Gastroesophageal sphincter (tissue), 4 donors: ENCODE measurements at regions not wholly inside any gene's neighbourhood (a gene's known extent, or its start where the extent isn't known, plus 50 kb on each side); places are given as distances from the start of the nearest gene placed in this dataset.

Experiments used
- ATAC-seq: fragments of 150-250 bp; one replicate; pipeline ENCODE4 v1.9.1; 2016; ENCODE audit warnings: mild to moderate bottlenecking, moderate library complexity
- H3K27ac ChIP-seq, 4 donors: fragments of 200-600 bp; sonication (generic) in 3 of 4; 1 replicate in 3 of 4; 2 replicates in 1 of 4; pipeline ENCODE4 v1.5.1; 2016 to 2019
- H3K27me3 ChIP-seq: fragments of 200-600 bp; sonication (generic); one replicate; pipeline ENCODE4 v1.5.1; 2019
- H3K36me3 ChIP-seq, 2 donors: fragments of 200-600 bp; sonication (generic); one replicate each; pipeline ENCODE4 v1.5.1; 2019; ENCODE audit warnings: control low read depth in 1 of 2
- H3K4me1 ChIP-seq, 3 donors: fragments of 200-600 bp; sonication (generic); 1 replicate in 2 of 3; 2 replicates in 1 of 3; pipeline ENCODE4 v1.5.1; 2016 to 2019; ENCODE audit warnings: control low read depth in 2 of 3
- H3K4me3 ChIP-seq, 2 donors: fragments of 200-600 bp; sonication (generic); one replicate each; pipeline ENCODE4 v1.5.1; 2019; ENCODE audit warnings: mild to moderate bottlenecking in 1 of 2, moderate library complexity in 1 of 2
- H3K9me3 ChIP-seq, 3 donors: fragments of 200-600 bp; sonication (generic); one replicate each; pipeline ENCODE4 v1.5.1; 2017 to 2019; ENCODE audit warnings: control low read depth in 2 of 3
- CTCF ChIP-seq, 4 experiments: fragments of 200-600 bp in 2 of 4; fragments of 450-650 bp in 2 of 4; sonication (generic) in 1 of 4; IDR thresholded peaks; one replicate each; pipeline ENCODE4 v1.5.1; 2017 to 2019; ENCODE audit warnings: antibody characterized with exemption in 4 of 4, mild to moderate bottlenecking in 2 of 4, moderate library complexity in 2 of 4
- EP300 ChIP-seq: sonication (generic); formaldehyde crosslinking; IDR thresholded peaks from one replicate; pipeline ENCODE4 v1.6.1; 2017; ENCODE audit warnings: antibody characterized with exemption, mild to moderate bottlenecking
- POLR2A ChIP-seq, 2 donors: fragments of 450-650 bp; IDR thresholded peaks; one replicate each; pipeline ENCODE4 v1.6.1; 2017; ENCODE audit warnings: antibody characterized with exemption in 2 of 2, mild to moderate bottlenecking in 2 of 2, moderate library complexity in 1 of 2
- POLR2AphosphoS5 ChIP-seq: sonication (generic); formaldehyde crosslinking; IDR thresholded peaks from one replicate; pipeline ENCODE4 v1.6.1; 2017; ENCODE audit warnings: antibody characterized with exemption
- WGBS, 2 donors: methylation state at CpG; one replicate each; pipeline ENCODE4 v1.1.5; 2018; ENCODE audit warnings: low coverage in 1 of 2; 5-methylcytosine and 5-hydroxymethylcytosine counted together

DNA sequence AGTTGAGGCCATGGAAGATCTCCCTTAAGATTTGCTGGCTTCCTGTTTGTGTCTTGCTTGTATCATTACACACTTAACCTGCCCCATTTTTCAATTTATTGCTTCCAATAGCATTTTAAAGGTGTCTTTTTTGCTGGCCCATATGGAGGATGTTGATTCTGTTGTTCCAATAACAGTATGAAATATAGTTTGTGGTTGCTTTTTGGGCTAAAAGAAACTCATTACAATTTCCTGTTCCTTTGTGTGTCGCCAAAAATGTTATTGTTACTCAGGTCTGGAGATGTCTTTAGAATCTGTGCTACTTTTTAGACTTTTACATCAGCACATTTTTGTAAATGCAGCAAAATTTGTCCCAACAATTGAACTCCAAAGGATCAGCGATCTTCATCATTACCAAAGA is 234.0 kb upstream of the ITGA4 start:
- no peaks in the 10 kb centered on the region for H3K27me3 ChIP-seq
- no peaks in the 10 kb centered on the region for H3K4me1 ChIP-seq
- TF ChIP-seq CTCF (IDR thresholded peaks at IDR 0.05) (no peak), POLR2A (IDR thresholded peaks at IDR 0.05) (no peak), POLR2AphosphoS5 (no peak), EP300 (no peak)
- no peak for ATAC-seq
- H3K36me3 ChIP-seq, result no peaks in the 10 kb centered on the region
- no peak overlapping the region for H3K4me3 ChIP-seq
- no peaks in the 10 kb centered on the region for H3K9me3 ChIP-seq
- H3K27ac ChIP-seq, result no peak overlapping the region
- 87 to 90% methylated on average over 2 of the region's 2 CpGs for WGBS, 2 donors

- Histone ChIP-seq H3K27me3 (no peaks in the 10 kb centered on the region), H3K36me3 (no peaks in the 10 kb centered on the region), H3K27ac (no peak overlapping the region), H3K4me1 (no peaks in the 10 kb centered on the region), H3K4me3 (no peak overlapping the region), H3K9me3 (no peaks in the 10 kb centered on the region)
- ATAC-seq, result no peak
- WGBS, 2 donors, result 87 to 97% methylated on average over 3 of the region's 3 CpGs
- TF ChIP-seq CTCF (IDR thresholded peaks at IDR 0.05), result no peak
- no peak for TF ChIP-seq EP300
- no peak for TF ChIP-seq POLR2A (IDR thresholded peaks at IDR 0.05)
- no peak for TF ChIP-seq POLR2AphosphoS5
These were observed 232.3 kb upstream of the ITGA4 start for GRCh38 chr2:181224866-181225265.

GRCh38 chr2:181228661-181229060 is 228.5 kb upstream of the ITGA4 start:
- Histone ChIP-seq H3K36me3 (no peaks in the 10 kb centered on the region), H3K9me3 (no peaks in the 10 kb centered on the region), H3K27ac (no peak overlapping the region), H3K4me1 (no peaks in the 10 kb centered on the region), H3K27me3 (no peaks in the 10 kb centered on the region), H3K4me3 (no peak overlapping the region)
- no peak for ATAC-seq
- WGBS, 2 donors, result 94 to 100% methylated on average over 1 of the region's 1 CpG
- TF ChIP-seq EP300 (no peak), CTCF (IDR thresholded peaks at IDR 0.05) (no peak), POLR2AphosphoS5 (no peak), POLR2A (IDR thresholded peaks at IDR 0.05) (no peak)

DNA sequence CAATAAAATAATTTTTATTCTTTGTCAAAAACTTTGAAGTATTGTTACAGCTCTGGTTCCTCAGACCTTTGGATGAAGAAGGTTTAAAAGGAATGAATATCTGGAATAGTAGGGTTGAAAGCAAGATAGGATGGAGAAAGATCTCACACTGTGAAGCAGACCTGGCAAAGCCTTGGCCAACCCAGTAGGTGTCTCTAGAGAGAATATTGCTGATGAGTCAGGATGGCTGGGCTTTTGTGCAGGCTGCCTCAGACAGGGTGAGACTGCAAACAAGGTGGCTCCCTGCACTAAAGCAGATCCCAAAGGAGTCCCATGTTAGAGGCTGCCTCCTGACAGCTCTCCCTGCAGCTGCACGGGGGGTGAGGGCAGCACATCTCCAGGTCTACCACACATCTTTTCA is 226.0 kb upstream of the ITGA4 start:
- no peaks in the 10 kb centered on the region for H3K9me3 ChIP-seq
- no peaks in the 10 kb centered on the region for H3K36me3 ChIP-seq
- TF ChIP-seq POLR2A (IDR thresholded peaks at IDR 0.05) (no peak), EP300 (no peak), POLR2AphosphoS5 (no peak), CTCF (IDR thresholded peaks at IDR 0.05) (no peak)
- 71 to 100% methylated on average over 1 of the region's 1 CpG for WGBS, 2 donors
- no peak overlapping the region for H3K27ac ChIP-seq
- ATAC-seq, result no peak
- no peaks in the 10 kb centered on the region for H3K27me3 ChIP-seq
- H3K4me3 ChIP-seq, result no peak overlapping the region
- no peaks in the 10 kb centered on the region for H3K4me1 ChIP-seq

DNA sequence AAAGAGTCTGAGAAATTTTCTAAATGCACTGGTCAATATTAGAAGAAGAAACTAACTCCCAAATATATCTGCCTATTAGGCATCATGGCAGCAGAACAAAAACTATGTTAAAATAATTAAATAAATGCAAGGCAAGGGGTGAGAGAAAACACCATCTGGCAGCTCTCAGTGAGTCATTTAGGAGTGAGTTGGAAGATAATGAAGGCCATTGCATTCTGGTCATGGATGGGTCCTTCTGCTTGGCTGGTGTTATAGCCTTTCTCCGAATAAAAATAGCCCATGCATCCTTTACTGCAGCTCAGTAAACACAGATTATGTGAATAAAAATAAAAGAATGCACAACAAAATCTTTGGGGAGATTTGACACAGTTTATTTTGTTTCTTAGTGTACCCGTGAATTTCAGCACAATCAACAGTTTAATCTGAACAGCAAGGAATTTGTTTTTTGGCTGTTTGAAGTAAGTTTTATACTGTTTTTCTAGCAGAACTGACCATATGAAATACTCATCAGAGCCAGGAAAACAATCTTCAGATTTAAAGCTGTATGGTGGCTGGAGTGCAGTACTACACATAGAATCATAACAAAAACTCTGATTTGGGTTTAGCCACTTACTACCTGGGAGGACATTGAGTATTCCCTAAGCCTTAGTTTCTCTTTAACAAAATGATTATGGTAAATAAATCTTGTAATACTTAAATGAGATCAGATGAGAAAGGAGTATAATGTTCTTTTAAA is 225.1 kb upstream of the ITGA4 start:
- Histone ChIP-seq H3K36me3 (no peaks in the 10 kb centered on the region), H3K4me1 (no peaks in the 10 kb centered on the region), H3K9me3 (no peaks in the 10 kb centered on the region), H3K27ac (no peak overlapping the region), H3K27me3 (no peaks in the 10 kb centered on the region), H3K4me3 (no peak overlapping the region)
- TF ChIP-seq EP300, result no peak
- no peak for TF ChIP-seq POLR2AphosphoS5
- TF ChIP-seq POLR2A (IDR thresholded peaks at IDR 0.05), result no peak
- TF ChIP-seq CTCF (IDR thresholded peaks at IDR 0.05), result no peak
- WGBS, 2 donors, result 55 to 57% methylated on average over 1 to 2 of the region's 2 CpGs
- no peak for ATAC-seq
